Lower lobe of right lung (tissue), 2 donors: ENCODE measurements at regions not wholly inside any gene's neighbourhood (a gene's known extent, or its start where the extent isn't known, plus 50 kb on each side); places are given as distances from the start of the nearest gene placed in this dataset.

Experiments used
- ATAC-seq, 2 donors: fragments of 200-7000 bp; cut with Tn5 transposase; one replicate each; pipeline ENCODE4 v1.9.1; 2020 to 2022; ENCODE audit warnings: mild to moderate bottlenecking in 2 of 2, moderate library complexity in 2 of 2
- DNase-seq: peaks from one replicate; pipeline ENCODE4 v3.0.0-alpha.2; 2020
- H3K27ac ChIP-seq: fragments of 200-600 bp; one replicate; pipeline ENCODE4 v1.8.0; 2022
- H3K27me3 ChIP-seq: fragments of 200-600 bp; one replicate; pipeline ENCODE4 v1.8.0; 2022; ENCODE audit warnings: low read depth
- H3K36me3 ChIP-seq: fragments of 200-600 bp; one replicate; pipeline ENCODE4 v1.8.0; 2022; ENCODE audit warnings: mild to moderate bottlenecking
- H3K4me1 ChIP-seq: fragments of 200-600 bp; one replicate; pipeline ENCODE4 v1.8.0; 2022
- H3K4me3 ChIP-seq: fragments of 200-600 bp; one replicate; pipeline ENCODE4 v1.8.0; 2022; ENCODE audit warnings: mild to moderate bottlenecking
- H3K9me3 ChIP-seq: fragments of 200-600 bp; one replicate; pipeline ENCODE4 v1.8.0; 2022
- intact Hi-C: fragments of 100-400 bp; cut with DNase I; formaldehyde crosslinking; loops from one replicate; pipeline ENCODE4 v1.11.0; 2022
- TF ChIP-seq, protein P1 (sequence below): fragments of 200-600 bp; IDR thresholded peaks from one replicate; pipeline ENCODE4 v1.8.0; 2022; ENCODE audit warnings: antibody characterized with exemption, mild to moderate bottlenecking
- donor health status: DM: no; HTN: yes; CAD: no; lungs with severe emphysema.

- Histone ChIP-seq H3K9me3 (no peaks in the 10 kb centered on the region), H3K36me3 (no peaks in the 10 kb centered on the region), H3K27ac (no peak overlapping the region), H3K27me3 (no peaks in the 10 kb centered on the region), H3K4me1 (no peaks in the 10 kb centered on the region), H3K4me3 (no peak overlapping the region)
- intact Hi-C loops = no loop called here
- TF ChIP-seq, protein P1, sequence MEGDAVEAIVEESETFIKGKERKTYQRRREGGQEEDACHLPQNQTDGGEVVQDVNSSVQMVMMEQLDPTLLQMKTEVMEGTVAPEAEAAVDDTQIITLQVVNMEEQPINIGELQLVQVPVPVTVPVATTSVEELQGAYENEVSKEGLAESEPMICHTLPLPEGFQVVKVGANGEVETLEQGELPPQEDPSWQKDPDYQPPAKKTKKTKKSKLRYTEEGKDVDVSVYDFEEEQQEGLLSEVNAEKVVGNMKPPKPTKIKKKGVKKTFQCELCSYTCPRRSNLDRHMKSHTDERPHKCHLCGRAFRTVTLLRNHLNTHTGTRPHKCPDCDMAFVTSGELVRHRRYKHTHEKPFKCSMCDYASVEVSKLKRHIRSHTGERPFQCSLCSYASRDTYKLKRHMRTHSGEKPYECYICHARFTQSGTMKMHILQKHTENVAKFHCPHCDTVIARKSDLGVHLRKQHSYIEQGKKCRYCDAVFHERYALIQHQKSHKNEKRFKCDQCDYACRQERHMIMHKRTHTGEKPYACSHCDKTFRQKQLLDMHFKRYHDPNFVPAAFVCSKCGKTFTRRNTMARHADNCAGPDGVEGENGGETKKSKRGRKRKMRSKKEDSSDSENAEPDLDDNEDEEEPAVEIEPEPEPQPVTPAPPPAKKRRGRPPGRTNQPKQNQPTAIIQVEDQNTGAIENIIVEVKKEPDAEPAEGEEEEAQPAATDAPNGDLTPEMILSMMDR = no peak
- DNase-seq = no peak
- ATAC-seq = no peak
These were observed 273.8 kb upstream of the RGMA start for GRCh38 chr15:93362821-93363220.

DNA sequence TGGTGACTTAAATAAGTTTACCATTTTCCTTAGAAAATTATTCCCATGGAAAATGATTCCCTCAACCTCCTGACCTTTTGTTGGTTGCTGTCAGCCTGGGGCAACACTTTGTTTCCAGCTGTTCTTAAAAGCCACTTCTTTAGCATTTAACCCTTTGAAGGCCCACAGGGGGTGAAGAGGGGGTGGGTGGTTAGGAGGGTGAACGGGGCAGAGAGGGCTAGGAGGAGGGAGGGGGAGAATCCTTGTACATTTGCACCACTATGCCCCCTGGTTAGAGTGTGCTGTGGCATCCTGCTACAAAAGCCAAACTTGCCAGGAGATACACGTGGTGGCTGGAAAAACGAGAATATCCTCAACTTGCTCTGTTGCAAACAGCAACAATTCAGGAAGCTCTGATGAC is 273.2 kb upstream of the RGMA start:
- Histone ChIP-seq H3K27ac (no peak overlapping the region), H3K4me1 (no peaks in the 10 kb centered on the region), H3K27me3 (no peaks in the 10 kb centered on the region), H3K36me3 (no peaks in the 10 kb centered on the region), H3K9me3 (no peaks in the 10 kb centered on the region), H3K4me3 (no peak overlapping the region)
- ATAC-seq (no peak), DNase-seq (no peak)
- TF ChIP-seq, protein P1 = no peak
- intact Hi-C loops = no loop called here

GRCh38 chr15:93361703-93362102 is 272.7 kb upstream of the RGMA start:
- no peaks in the 10 kb centered on the region for H3K36me3 ChIP-seq
- H3K27ac ChIP-seq = no peak overlapping the region
- ATAC-seq (no peak), DNase-seq (no peak)
- TF ChIP-seq, protein P1 = no peak
- H3K4me1 ChIP-seq = no peaks in the 10 kb centered on the region
- intact Hi-C loops = no loop called here
- no peak overlapping the region for H3K4me3 ChIP-seq
- no peaks in the 10 kb centered on the region for H3K27me3 ChIP-seq
- H3K9me3 ChIP-seq = no peaks in the 10 kb centered on the region

DNA sequence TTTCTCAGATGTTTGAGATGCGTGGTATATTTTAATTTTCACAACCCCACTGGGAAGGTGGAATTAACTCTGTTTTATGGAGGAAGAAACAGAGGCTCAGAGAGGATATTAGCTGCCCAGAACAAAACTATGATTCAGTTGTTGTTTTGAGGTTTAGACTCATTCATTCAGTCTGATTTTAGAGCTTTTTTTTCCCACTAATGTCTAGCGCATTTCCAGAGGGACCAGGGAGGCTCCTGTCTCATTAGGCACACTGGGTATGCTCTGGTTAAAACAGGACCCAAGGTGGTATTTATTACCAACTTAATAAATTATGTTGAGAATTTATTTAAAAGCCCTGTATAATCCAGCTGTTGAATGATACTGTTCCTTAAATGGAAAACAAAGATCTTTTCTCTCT is 272.0 kb upstream of the RGMA start:
- no peak for ATAC-seq
- DNase-seq = no peak
- Histone ChIP-seq H3K4me3 (no peak overlapping the region), H3K27ac (no peak overlapping the region), H3K4me1 (no peaks in the 10 kb centered on the region), H3K36me3 (no peaks in the 10 kb centered on the region), H3K9me3 (no peaks in the 10 kb centered on the region), H3K27me3 (no peaks in the 10 kb centered on the region)
- intact Hi-C loops = no loop called here
- TF ChIP-seq, protein P1 = no peak

DNA sequence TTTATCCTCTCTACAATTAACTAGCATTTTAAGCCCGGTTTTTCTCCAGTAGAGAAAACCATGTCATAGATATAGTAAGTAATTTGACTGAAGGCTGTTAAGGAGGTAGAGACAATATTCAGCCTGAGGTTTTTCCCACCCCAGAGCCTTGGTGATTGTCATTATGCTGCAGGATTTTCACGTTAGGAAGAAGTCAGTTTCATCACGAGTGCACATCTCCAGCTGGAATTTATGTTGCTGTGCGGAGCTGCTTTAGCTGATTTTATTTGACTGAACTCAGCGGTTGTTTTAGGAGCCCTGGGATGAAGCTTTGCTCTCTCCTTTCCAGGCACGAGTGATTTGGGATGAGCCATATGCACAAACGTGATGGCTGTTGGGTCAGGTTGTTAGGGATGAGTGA is 271.3 kb upstream of the RGMA start:
- Histone ChIP-seq H3K4me3 (no peak overlapping the region), H3K9me3 (no peaks in the 10 kb centered on the region), H3K27ac (no peak overlapping the region), H3K27me3 (no peaks in the 10 kb centered on the region), H3K36me3 (no peaks in the 10 kb centered on the region), H3K4me1 (no peaks in the 10 kb centered on the region)
- no peak for ATAC-seq
- TF ChIP-seq, protein P1 = no peak
- intact Hi-C loops = no loop called here
- no peak for DNase-seq
